ENCODE measurements at regions not wholly inside any gene's neighbourhood (a gene's known extent, or its start where the extent isn't known, plus 50 kb on each side); places are given as distances from the start of the nearest gene placed in this dataset.
"Not testable (repeated sequence)": the region's sequence is repeated elsewhere in the genome, so short reads cannot be mapped to it uniquely, and the experiment has no call there.

DNA sequence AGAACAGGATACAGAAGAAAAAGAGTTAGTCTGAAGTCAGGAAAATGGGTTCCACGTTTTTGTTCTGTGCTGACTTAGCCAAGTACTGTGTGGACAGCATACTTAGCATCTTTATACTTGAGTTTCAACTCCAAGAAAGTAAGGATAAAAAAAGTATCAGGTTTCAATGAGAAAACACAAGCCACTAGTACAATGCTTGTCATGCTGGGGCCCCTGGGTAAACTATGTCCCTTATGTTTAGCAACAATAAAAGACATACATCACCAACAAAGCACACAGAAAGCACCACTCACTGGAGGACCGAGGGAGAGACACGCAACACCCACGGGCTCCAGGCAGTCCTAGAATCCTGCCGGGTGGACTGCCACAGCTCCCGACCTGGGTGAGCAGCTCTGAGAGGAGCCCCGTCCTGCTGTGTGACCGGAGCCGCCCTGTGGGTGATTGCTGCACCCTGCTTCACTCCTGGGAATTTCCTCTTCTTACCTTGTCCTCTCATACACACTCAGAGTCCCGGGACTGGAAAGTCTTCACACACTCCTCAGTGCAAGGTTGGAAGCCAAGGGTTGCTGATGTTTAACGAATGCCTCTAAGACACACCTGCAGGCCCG is 890.5 kb downstream of the BRD1 start:
- no peak for DNase-seq

DNA sequence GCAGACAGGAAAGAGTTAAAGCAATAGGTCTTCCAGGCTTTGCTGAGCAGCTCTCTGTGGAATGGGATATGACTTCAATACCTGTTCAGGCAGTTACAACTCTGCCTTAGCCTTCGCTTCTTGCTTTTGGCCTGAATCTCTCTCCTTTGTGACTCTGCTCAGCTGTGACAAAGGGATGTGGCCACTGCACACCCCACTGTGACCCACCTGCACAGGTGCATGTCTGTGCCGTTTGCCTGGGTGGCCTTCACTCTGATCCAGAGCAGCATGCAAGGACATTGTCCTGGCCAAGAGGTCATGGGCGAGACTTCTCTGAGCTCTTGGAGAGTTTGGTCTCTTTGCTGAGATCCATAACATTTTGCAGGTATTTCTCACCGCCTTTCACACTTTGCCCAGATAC is 891.3 kb downstream of the BRD1 start:
- no peak for DNase-seq

GRCh38 chr22:48934446-48934845 is 893.2 kb downstream of the BRD1 start:
- no peak for DNase-seq

DNA sequence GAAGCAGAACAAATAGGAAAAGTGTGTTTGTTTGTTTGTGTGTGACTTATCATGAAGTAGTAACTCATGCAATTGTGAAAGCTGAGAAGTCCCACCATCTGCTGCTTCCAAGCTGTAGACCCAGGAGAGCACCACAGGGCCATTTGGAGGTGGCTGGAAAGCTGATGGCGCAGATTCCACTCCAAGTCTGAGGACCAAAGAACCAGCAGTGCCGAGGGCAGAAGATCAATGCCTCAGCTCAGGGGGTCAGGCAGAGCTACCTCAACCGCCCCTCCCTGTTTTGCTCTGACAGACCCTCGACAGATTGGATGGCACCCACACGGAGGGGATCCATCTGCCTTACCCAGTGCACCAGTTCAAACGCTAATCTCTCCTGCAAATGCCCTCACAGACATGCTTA is 896.2 kb downstream of the BRD1 start:
- no peak for DNase-seq

- DNase-seq: no peak
Observed at GRCh38 chr22:48929276-48929790, 898.3 kb downstream of the BRD1 start.

GRCh38 chr22:48927591-48927990 is 900.1 kb downstream of the BRD1 start:
- DNase-seq: no peak

DNA sequence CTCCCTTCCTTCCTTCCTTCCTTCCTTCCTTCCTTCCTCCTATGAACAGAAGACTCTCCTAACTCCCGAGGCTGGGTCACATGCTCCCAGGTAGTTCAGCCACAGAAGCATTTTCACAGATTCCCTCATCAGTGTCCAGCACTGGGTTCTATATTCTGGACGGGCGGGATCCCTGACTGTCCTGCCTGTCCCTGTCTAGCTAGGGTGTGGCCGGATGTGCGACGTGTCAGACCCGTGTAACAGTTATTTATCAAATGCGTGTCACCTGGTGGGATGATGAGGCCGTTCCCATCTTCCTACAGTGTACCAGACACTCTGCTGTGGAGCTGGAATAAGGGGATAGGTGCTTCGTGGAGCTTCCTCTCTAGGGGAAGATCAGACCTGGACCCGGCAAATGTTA is 901.0 kb downstream of the BRD1 start:
- no peak for DNase-seq

- no peak for DNase-seq
Observed at GRCh38 chr22:48926136-48926535, 901.5 kb downstream of the BRD1 start.

DNA sequence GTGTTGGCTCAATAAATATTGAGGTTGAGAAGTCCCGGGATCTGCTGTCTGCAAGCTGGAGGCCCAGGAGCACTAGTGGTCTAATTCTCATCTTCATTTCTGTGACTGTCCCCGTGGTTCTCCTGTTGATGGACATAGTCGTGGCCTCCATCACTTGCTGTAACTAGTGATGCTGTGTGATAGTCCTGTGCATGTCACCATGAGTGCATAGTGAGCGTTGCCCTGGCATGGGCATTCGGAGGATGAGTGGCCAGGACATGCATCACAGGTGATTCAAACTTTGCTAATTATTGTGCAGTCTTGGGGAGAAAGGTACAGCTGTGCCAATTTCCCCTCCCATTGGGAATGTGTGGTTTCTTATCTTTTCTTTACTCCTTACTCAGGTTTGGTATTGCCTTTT is 902.2 kb downstream of the BRD1 start:
- no peak for DNase-seq

DNA sequence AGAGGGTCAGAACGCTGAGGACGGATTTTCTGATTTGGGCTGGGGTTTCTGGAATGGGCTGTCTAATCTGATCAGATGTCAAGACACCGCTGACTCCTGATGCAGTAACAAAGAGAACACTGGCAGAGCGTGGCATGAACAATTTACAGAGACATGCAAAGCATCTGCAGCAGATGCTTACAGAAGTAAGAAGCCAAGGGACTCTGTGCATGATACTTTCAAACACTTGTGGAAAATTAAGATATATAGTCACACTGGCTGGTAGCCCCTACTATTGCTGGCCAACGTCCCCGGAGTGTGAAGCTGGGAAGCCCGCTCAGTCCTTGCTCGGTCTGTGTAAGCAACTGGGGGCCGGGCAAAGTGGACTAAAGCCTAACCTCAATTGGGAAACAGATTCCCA is 903.7 kb downstream of the BRD1 start:
- DNase-seq: no peak

DNA sequence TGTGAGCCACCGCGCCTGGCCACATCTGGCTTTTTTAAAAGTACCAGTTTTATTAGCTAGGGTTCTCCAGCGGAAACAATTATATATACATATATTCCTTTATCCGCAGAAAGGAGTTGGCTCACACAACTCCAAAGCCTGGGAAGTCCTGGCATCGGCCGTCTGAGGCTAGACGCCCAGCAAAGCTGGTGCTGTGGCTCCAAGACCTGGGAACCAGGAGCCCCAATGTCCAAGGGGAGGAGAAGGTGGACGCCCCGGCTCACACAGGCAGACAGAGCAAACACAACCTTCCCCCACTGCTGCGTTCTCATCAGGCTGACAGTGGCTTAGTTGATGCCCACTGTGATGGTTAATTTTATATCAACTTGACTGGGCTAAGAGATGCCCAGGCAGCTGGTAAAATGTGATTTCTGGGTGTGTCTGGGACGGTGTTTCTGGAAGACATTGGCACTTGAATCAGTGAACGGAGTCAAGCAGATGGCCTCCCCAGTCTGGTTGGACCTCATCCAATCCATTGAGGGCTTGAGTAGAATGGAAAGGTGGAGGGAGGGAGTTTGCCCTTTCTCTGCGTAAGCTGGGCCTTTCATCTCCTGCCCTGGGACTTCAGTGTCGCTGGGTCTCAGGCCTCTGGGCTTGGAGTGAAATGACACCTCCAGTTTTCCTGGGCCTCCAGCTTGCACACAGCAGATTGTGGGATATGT is 904.4 kb downstream of the BRD1 start:
- no peak for DNase-seq

DNA sequence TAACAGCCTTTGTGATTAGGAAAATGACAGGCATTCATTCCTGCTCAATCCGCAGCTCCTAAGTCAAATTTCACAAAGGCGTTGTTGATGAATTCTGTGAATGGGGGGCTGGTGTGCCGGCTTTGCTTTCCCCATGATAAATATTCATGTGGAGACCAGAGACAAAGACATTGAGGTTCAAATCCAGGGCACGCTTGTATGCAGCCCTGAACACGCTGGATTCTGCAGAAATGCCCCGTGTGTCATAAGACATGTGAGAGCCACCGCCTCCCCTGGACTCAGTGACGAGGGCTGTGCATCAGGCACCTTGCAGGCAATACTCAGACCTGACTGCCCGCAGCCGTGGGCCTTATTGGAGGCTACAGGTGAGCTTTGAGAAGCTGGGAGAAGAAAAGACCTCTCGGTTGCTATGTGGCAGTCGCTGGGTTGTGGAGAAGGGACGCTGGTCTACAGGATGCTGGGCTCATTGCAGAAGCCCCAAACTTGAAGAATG is 906.2 kb downstream of the BRD1 start:
- DNase-seq: no peak

DNA sequence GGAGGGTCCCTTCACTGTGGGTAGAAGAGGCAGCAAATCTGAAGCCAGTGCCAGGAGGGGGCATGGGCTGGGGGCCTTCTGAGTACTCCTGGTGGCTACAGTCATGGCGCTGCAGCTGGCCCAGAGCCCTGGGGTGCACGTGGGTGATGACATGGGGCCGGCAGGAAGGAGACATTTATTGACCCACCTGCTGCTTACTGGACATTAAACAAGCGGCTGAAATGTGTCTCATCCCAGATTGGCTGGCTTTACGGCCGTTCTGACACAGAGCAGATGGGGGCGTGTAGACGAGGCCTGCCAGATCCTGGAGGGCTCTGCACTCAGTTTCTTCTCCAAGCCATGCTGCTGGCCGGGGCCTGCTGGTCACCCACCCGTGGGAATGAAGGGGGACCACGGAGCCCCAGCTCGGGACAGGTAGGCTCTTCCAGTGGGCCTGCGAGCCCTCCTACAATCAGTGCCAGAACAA is 906.9 kb downstream of the BRD1 start:
- no peak for DNase-seq

DNA sequence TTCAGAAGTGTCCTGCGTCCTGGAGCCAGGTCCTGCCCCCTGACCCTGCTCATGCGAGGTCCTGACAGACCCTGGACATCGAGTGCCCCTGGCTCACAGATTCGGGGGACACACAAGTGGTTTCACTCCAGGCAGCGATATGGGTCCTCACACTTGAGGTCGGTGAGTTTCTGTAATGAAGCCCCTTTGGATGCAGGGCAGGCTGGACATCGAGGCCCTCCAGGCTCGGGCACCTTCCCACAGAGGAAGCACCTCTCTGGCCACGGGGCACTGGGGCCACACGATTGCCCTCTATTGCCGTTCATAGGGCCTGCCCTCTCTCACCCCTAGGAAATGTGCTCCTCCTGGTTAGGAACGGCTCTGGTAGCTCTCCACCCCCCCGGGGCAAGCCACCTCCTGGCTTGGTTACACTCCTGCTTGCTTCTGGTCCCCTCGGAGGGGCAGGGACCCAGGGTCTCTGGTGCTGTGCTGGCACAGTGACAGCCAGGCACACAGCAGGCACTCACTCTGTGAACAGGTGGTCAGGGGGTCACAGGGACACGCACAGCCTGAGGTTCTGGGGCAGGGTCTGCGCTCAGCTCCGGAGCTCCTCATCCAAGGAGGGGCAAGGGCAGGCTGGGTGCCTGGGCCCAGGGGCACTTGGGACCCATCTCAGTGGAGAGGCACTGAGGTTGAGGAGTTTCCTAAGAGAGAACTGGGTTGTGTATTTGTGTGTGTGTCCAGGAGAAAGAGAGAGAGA is 907.7 kb downstream of the BRD1 start:
- DNase-seq: no peak

DNA sequence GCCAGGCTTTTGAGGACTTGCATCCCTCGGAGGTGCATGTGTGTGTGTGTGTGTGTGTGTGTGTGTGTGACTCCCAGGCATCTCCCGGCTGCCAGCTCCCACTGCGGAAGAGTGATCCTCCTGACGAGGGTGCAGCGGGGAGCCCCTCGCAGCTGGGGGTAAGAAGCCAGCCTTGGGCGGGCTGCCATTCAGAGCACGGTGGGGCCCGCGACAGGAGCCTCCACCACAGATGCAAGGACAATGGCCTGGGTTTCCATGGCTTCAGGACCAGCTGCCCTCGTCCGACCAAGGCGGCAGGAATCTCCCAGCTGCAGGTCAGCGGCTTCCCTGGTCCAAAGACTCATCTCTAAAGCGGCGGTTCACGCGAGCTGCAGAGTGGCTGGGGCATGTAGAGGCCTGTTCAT is 908.5 kb downstream of the BRD1 start:
- DNase-seq: no peak

DNA sequence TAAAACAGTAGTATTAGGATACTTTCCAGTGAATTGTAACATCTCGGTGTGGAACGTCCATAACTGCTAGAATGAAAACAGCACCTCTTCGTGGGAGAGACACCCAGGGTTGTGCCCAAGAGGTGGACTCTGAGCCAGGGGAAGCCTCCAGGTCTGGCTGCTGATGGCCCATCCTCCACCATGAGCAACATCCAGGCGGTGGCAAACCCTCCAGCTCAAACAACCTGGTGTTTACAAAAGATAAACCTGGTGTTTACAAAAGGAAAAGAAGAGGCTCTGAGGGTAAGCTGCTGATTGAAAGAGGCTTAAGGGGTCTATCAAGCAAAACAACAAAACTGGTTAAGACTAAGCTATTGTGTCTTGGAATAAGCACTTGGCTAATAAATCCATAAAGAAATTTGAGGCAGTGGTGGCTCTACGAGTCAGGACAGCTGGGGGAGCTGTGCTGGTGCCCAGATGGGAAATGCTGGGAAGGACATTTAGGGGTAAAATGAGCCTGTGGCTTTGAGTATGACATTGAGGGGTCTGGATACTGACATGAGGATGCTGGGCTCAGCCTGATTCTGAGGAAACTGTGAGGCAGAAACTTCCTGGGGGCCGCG is 909.0 kb downstream of the BRD1 start:
- DNase-seq: no peak

- DNase-seq: not testable (repeated sequence)
Observed at GRCh38 chr22:48912356-48913066, 915.2 kb downstream of the BRD1 start.

DNA sequence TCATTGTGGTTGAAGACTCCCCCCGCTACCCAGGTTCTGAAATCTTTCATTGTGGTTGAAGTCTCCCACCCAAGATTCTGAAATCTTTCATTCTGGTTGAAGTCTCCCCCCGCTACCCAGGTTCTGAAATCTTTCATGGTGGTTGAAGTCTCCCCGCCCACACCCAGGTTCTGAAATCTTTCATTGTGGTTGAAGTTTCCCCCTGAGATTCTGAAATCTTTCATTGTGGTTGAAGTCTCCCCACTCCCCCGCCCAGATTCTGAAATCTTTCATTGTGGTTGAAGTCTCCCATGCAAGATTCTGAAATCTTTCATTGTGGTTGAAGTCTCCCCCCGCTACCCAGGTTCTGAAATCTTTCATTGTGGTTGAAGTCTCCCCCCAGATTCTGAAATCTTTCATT is 916.0 kb downstream of the BRD1 start:
- DNase-seq: not testable (repeated sequence)

DNA sequence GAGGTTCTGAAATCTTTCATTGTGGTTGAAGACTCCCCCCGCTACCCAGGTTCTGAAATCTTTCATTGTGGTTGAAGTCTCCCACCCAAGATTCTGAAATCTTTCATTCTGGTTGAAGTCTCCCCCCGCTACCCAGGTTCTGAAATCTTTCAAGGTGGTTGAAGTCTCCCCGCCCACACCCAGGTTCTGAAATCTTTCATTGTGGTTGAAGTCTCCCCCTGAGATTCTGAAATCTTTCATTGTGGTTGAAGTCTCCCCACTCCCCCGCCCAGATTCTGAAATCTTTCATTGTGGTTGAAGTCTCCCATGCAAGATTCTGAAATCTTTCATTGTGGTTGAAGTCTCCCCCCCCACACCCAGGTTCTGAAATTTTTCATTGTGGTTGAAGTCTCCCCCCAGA is 916.6 kb downstream of the BRD1 start:
- not testable (repeated sequence) for DNase-seq

GRCh38 chr22:48908547-48908946 is 919.1 kb downstream of the BRD1 start:
- no peak for DNase-seq

DNA sequence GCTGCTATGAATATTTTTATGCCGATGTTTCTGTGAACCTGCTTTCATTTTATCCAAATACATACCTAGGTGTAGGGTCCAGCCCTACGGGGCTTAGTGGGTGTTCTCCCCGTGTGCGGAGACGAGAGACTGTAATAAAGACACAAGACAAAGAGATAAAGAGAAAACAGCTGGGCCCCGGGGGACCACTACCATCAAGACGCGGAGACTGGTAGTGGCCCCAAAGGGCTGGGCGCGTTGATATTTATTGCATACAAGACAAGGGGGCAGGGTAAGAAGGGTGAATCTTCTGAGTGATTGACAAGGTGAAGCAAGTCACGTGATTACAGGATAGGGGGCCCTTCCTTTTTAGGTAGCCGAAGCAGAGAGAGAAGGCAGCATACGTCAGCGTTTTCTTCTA is 920.1 kb downstream of the BRD1 start:
- DNase-seq: no peak

DNA sequence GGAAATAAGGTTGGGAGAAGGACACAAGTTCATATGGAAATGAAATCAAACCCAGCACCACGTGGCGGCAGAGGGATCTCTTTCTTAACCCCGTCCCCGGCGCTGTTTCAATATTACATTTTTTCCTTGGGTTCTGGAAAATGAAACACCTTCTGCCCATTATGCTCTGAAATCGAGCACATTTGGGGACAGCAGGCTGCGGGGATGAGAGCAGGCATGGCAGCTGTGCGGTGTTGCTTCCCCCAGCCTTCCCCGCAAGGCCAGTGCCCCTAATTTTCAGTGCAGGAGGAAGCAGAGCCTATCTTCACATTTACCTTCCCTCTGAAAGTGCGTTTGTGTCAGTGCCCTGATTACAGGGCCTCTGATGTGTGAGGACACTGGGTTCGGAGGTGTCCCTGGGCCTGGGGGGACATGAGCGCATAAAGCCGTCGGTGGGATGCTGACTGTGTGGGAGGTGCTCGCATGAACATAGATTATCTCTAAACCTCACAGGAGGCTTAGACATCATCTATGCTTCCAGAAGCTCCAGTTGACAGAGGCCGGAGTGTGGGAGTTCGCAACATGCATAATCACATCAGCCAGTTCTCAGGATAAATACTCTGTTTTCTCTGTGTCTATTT is 921.3 kb downstream of the BRD1 start:
- DNase-seq: no peak
